OCI-LY1 (cell line): ENCODE measurements at regions not wholly inside any gene's neighbourhood (a gene's known extent, or its start where the extent isn't known, plus 50 kb on each side); places are given as distances from the start of the nearest gene placed in this dataset.

Source experiments
- EZH2 ChIP-seq: fragments of 200-600 bp; sonication (generic), shearing (Covaris generic); IDR thresholded peaks from 2 replicates; pipeline ENCODE4 v1.8.0; 2017; ENCODE audit warnings: borderline replicate concordance, mixed run types, mild to moderate bottlenecking, antibody characterized with exemption, low read length, moderate library complexity, mixed read lengths
- TF ChIP-seq, protein P1 (sequence below): fragments of 200-600 bp; sonication (generic), shearing (Covaris generic); IDR thresholded peaks from 2 replicates; pipeline ENCODE4 v1.5.1; 2017; ENCODE audit warnings: mild to moderate bottlenecking, antibody characterized with exemption, low read length, moderate library complexity, mixed read lengths

DNA sequence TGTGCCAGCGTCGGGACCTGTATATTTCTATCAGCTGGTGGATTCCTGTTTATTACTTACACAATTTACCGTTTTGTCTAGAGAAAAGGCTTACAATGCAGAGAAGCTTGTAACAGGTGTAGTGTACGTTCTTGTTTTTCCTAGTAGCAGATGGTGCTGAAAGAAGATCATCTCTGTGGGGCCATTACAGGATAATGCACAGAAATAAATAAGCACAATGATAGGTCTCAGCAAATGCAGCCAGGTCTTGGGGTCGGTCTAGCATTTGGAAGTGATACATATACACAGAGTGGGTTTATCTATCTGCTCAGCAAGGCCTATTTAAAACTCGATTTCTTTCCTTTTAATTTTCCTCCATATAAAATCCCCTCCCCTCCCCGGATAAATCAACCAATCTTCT lies 180.9 kb upstream of the LCORL start:
- TF ChIP-seq, protein P1, sequence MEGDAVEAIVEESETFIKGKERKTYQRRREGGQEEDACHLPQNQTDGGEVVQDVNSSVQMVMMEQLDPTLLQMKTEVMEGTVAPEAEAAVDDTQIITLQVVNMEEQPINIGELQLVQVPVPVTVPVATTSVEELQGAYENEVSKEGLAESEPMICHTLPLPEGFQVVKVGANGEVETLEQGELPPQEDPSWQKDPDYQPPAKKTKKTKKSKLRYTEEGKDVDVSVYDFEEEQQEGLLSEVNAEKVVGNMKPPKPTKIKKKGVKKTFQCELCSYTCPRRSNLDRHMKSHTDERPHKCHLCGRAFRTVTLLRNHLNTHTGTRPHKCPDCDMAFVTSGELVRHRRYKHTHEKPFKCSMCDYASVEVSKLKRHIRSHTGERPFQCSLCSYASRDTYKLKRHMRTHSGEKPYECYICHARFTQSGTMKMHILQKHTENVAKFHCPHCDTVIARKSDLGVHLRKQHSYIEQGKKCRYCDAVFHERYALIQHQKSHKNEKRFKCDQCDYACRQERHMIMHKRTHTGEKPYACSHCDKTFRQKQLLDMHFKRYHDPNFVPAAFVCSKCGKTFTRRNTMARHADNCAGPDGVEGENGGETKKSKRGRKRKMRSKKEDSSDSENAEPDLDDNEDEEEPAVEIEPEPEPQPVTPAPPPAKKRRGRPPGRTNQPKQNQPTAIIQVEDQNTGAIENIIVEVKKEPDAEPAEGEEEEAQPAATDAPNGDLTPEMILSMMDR = no peak
- TF ChIP-seq EZH2 = no peak
